ENCODE measurements at regions not wholly inside any gene's neighbourhood (a gene's known extent, or its start where the extent isn't known, plus 50 kb on each side); places are given as distances from the start of the nearest gene placed in this dataset.
"Not testable (repeated sequence)": the region's sequence is repeated elsewhere in the genome, so short reads cannot be mapped to it uniquely, and the experiment has no call there.

- DNase-seq = no peak
Observed at GRCh38 chrX:40224658-40225057, 126.9 kb upstream of the BCOR start.

GRCh38 chrX:40222612-40223011, 124.9 kb upstream of the BCOR start:
- DNase-seq = not testable (repeated sequence)

- no peak for DNase-seq
Observed at GRCh38 chrX:40213092-40213491, 115.3 kb upstream of the BCOR start.

DNA sequence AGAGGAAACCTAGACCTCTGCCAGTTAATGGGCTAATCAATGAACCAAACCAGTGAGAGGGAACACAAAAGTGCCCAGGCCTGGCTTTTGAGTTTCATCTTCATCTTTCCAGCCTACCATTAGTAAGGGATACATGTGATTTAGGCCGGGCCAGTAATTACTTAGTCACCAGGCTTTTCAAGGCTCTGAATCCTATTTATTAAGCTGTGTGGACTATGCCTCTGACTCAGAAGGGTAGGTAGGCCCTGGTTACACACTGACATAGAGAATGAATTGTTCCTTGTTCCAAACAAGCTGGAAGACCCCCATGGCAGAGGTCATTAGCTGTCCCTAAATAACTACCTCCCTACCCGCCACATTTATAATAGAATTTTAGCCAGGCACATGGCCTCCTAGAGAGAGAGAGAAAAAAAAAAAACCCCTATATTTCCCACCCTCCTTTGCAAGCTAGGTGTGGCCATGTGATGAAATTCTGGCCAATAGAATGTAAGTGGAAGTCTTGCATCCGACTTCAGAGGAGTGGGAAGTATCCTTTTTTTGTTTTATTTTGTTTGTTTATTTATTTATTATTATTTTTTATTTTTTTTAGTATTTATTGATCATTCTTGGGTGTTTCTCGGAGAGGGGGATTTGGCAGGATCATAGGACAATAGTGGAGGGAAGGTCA, 112.3 kb upstream of the BCOR start:
- DNase-seq = no peak

- DNase-seq = peak in 1 of 4 experiments; percentile 1
Observed at GRCh38 chrX:40207626-40208025, 109.9 kb upstream of the BCOR start.

DNA sequence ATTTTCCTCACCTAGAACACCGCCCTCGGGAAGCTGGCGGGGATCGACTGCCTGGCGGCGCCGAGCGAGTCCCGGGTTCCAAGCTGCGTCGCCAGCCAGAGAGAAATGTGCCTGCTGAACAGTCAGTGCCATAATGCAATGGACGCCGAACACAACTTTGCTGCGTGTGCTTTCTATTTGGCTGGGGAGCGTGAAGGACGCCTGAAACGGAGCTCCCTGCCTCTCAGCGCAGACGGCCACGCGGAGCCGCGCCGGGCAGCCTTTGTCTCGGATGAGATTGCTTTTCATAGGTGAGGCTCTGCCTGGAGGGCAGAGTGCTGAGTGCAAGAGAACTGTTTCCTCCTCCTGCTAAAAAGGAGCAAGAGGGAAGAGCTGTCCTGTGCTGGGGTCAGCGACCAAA, 107.7 kb upstream of the BCOR start:
- DNase-seq = no peak

- no peak for DNase-seq
Observed at GRCh38 chrX:40202456-40202855, 104.7 kb upstream of the BCOR start.

GRCh38 chrX:40201329-40201885, 103.6 kb upstream of the BCOR start:
- DNase-seq = no peak

DNA sequence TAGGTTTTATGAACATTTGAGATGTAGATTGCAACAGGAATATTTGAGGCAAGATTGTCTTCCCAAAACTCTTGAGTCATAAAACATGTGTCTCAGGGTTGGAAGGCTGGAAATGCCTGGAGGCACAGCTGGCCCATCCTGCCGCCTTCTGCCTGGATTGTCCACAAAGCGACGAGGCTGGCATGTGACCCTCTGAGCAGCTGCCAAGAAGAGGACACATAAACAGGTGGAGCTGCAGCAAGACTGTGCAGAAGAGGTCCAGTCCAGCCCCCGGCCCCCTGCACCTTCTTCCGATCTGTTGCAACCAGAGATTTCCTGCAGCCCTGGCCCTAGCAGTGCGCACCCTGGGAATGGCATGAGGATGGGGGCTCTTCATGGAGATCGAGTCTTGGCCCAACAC, 101.9 kb upstream of the BCOR start:
- DNase-seq = no peak

- no peak for DNase-seq
Observed at GRCh38 chrX:40197071-40197470, 99.3 kb upstream of the BCOR start.

GRCh38 chrX:40195368-40195767, 97.6 kb upstream of the BCOR start:
- no peak for DNase-seq

GRCh38 chrX:40192196-40192595, 94.4 kb upstream of the BCOR start:
- no peak for DNase-seq

- no peak for DNase-seq
Observed at GRCh38 chrX:40189637-40190036, 91.9 kb upstream of the BCOR start.

DNA sequence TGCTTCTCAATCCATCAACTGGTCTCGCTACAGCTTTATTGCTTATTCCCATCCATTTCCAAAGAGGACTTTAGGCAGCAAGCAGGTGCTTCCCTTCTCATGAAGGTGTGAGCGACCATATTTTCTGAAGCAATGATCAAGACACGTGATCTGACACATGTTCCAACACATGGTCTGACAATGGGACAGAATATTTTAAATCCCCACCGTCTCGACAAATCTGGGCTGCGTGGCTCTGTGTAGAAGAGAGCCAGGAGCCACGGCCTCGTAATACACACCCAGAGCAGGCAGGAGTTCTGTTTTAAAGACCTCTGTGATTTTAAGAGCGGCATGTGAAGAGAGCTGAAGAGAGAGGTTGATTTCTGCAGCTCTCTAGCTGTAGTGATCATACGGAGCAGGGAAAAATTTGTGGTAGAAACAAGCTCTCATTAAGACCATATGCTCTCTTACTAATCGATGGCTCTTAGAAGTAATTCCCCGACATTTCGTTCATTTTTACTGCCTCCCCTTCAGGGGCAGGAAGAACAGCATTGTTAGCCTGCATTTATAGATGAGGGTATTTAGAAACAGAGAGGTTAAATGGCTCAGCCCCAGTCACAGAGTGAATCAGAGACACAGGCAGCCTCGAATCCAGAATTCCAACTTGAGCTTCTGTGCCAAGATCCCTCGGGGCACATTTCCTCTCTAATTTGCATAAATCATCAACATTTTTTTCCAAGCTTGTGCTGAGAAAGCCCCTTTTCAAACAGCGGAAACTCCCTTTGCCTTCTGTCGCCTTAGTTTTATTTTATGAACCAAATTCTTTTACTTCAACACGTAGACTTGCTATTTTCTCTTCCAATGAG, 91.0 kb upstream of the BCOR start:
- no peak for DNase-seq

GRCh38 chrX:40184968-40185367, 87.2 kb upstream of the BCOR start:
- DNase-seq = no peak

DNA sequence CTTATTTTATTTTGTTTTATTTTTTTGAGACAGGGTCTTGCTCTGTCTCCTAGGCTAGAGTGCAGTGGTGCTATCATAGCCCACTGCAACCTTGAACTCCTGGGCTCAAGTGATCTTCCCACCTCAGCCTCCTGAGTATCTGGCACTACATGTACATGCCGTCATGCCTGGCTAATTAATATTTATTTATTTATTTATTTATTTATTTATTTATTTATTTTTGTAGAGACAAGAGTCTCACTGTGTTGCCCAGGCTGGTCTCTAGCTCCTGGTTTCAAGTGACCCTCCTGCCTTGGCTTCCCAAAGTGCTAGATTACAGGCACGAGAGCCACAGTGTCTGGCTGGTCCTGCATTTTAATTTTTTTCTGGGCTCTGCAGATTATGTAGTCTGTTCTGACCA, 84.9 kb upstream of the BCOR start:
- DNase-seq = no peak

- DNase-seq = no peak
Observed at GRCh38 chrX:40182095-40182494, 84.3 kb upstream of the BCOR start.

- DNase-seq = no peak
Observed at GRCh38 chrX:40179283-40179682, 81.5 kb upstream of the BCOR start.

DNA sequence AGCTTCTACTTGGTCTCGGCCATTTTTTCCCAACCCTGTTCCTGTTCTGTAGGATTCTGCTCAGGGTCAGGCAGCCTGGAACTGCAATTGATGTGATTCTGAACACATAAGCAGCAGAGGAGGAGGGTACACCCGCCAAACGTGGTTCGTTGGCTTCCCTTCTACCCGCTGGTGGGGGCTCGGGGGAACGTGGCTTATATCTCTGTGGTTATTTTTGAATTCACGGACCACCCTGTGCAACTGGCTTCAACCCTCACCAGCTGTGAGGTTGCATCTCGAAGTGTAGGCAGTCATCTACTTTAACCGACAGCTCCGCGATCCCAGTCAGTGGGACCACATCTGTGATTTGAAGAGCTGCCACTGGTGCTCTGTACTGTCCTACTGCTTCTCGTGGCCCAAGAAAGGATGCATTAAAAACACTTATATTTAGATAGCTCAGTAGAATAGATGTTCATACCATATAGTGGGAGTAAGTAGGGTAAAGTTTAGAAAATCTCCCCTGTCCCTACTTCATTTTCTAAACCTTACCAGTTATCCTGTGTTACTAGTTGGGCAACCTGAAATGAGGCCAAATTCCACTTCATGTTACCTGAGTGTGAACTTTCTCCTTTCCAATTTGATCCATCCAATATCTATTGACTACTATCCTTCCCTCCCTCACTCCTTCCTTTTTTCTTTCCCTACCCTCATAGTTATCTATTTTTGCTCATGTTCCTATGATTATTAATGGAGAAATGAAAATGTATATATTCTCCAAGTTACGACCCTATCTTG, 80.4 kb upstream of the BCOR start:
- DNase-seq = no peak

DNA sequence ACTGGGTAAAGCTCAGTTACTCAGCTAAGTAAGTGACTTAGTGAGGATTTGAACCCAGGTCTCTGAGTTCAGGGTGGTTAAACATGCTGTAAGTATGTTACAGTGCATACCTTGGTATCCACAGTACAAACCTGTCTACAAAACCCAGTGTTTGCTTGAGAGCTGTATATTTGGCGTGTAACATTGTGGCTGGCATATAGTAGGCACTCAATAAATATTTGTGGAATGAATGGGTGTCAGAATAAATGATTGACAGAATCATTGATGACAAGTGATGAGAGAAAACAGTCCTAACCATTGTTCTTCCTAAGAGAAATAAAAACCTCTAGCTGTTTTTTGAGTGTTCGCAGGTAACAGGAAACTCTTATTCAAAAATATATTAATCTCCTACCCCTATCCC, 79.7 kb upstream of the BCOR start:
- DNase-seq = no peak

GRCh38 chrX:40177117-40177430, 79.3 kb upstream of the BCOR start:
- no peak for DNase-seq

DNA sequence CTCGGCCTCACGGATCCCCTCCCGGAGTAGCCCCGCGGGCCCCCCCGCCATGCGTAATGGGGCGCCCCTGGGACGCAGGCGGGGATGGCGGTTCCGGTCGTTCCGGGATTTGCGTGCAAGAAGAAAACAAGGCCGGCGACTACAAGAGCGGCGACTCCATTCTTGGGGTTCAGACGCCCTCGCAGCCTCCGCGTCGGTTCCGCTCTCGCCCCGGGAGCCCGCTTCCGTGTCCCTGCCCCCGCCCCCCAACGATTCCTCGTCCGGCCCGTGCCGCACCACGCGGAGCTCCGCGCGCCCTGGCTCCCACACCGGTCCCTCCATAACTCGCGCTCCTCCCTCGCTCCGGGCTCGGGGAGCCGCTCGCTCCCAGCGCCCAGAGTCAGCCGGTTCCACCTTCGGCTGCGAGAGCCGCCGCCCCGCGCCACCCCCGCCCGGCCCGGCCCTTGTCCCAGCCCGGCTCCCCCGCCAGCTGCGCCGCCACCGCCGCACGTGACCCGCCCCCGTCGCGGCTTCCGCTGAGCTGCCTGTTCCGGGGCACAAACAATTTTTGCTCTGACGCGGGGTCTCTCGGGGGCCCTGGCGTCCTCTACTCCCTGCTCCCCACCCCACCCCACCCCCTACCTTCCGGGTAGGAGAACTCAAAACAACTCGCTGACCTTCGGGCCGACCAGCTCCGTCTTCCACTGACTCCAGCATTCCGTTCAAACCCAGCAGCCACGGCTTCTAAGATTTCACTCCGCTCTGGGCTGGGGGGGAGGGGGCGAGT, 78.8 kb upstream of the BCOR start:
- DNase-seq = peak; percentile 60 to 70 (median 66)

All from activated CD4-positive, CD25-positive, alpha-beta regulatory T cell (primary cell).